HFF-Myc (cell line): ENCODE measurements at regions not wholly inside any gene's neighbourhood (a gene's known extent, or its start where the extent isn't known, plus 50 kb on each side); places are given as distances from the start of the nearest gene placed in this dataset.
"Not testable (repeated sequence)": the region's sequence is repeated elsewhere in the genome, so short reads cannot be mapped to it uniquely, and the experiment has no call there.

Experiments
- DNase-seq: peaks from one replicate; pipeline ENCODE4 v3.0.0-alpha.2; 2011; ENCODE audit warnings: low read depth; ENCODE audit errors: extremely low read depth
- H3K4me3 ChIP-seq: replicated peaks from 2 replicates; pipeline ENCODE4 v1.5.1; 2011; ENCODE audit warnings: low read depth, mild to moderate bottlenecking, control low read depth, low read length
- TF ChIP-seq, protein P1 (sequence below): IDR thresholded peaks from 2 replicates; pipeline ENCODE4 v1.5.1; 2012; ENCODE audit warnings: mild to moderate bottlenecking, low read depth, low read length, control low read depth; ENCODE audit errors: missing control alignments

GRCh38 chr5:57987552-57987951 is 472.3 kb downstream of the PLK2 start:
- no peak overlapping the region for H3K4me3 ChIP-seq
- TF ChIP-seq, protein P1, sequence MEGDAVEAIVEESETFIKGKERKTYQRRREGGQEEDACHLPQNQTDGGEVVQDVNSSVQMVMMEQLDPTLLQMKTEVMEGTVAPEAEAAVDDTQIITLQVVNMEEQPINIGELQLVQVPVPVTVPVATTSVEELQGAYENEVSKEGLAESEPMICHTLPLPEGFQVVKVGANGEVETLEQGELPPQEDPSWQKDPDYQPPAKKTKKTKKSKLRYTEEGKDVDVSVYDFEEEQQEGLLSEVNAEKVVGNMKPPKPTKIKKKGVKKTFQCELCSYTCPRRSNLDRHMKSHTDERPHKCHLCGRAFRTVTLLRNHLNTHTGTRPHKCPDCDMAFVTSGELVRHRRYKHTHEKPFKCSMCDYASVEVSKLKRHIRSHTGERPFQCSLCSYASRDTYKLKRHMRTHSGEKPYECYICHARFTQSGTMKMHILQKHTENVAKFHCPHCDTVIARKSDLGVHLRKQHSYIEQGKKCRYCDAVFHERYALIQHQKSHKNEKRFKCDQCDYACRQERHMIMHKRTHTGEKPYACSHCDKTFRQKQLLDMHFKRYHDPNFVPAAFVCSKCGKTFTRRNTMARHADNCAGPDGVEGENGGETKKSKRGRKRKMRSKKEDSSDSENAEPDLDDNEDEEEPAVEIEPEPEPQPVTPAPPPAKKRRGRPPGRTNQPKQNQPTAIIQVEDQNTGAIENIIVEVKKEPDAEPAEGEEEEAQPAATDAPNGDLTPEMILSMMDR: no peak
- no peak for DNase-seq

GRCh38 chr5:57986761-57987341 is 473.0 kb downstream of the PLK2 start:
- TF ChIP-seq, protein P1: no peak
- H3K4me3 ChIP-seq: no peak overlapping the region
- peak; percentile 21 for DNase-seq

GRCh38 chr5:57983426-57983825 is 476.5 kb downstream of the PLK2 start:
- H3K4me3 ChIP-seq: no peak overlapping the region
- TF ChIP-seq, protein P1: no peak
- DNase-seq: no peak

GRCh38 chr5:57979671-57980070 is 480.2 kb downstream of the PLK2 start:
- DNase-seq: no peak
- TF ChIP-seq, protein P1: no peak
- H3K4me3 ChIP-seq: no peak overlapping the region

- H3K4me3 ChIP-seq: no peak overlapping the region
- no peak for DNase-seq
- TF ChIP-seq, protein P1: no peak
Observed at GRCh38 chr5:57976506-57976905, 483.4 kb downstream of the PLK2 start.

DNA sequence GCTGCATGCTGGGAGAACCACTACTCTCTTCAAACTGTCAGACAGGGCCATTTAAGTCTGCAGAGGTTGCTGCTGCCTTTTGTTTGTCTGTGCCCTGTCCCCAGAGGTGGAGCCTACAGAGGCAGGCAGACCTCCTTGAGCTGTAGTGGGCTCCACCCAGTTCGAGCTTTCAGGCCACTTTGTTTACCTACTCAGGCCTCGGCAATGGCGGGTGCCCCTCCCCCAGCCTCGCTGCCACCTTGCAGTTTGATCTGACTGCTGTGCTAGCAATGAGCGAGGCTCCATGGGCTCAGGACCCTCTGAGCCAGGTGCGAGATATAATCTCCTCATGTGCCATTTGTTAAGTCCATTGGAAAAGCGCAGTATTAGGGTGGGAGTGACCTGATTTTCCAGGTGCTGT is 487.8 kb downstream of the PLK2 start:
- not testable (repeated sequence) for DNase-seq

GRCh38 chr5:57960569-57960968 is 478.0 kb upstream of the ACTBL2 start:
- no peak for DNase-seq
- TF ChIP-seq, protein P1: no peak
- no peak overlapping the region for H3K4me3 ChIP-seq

More for the DNA sequence above, 487.8 kb downstream of the PLK2 start:
- H3K4me3 ChIP-seq: not testable (repeated sequence)
